H4 (cell line): ENCODE measurements at regions not wholly inside any gene's neighbourhood (a gene's known extent, or its start where the extent isn't known, plus 50 kb on each side); places are given as distances from the start of the nearest gene placed in this dataset.
"Not testable (repeated sequence)": the region's sequence is repeated elsewhere in the genome, so short reads cannot be mapped to it uniquely, and the experiment has no call there.

Experiments used
- DNase-seq: peaks from one replicate; pipeline ENCODE4 v3.0.0-alpha.2; 2015; ENCODE audit warnings: low spot score

DNA sequence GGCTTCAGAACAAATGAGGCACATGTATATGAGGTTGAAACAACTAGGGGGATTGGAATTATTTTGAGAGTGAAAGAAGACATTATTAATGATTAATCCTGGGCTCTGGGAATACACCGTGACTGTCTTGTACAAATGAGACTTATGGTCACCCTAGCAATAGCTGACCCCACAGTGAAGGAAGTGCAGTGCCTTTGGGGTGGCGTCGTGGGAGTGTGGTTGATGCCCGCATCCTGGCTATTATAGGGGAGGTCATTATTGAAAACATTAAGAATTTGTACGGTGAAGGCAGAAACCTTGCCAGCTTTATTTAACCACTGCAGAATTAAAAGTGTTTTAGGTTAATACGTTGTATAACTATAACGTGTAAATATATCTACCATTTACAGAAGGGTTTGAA, 296.7 kb downstream of the CYRIA start:
- no peak for DNase-seq

DNA sequence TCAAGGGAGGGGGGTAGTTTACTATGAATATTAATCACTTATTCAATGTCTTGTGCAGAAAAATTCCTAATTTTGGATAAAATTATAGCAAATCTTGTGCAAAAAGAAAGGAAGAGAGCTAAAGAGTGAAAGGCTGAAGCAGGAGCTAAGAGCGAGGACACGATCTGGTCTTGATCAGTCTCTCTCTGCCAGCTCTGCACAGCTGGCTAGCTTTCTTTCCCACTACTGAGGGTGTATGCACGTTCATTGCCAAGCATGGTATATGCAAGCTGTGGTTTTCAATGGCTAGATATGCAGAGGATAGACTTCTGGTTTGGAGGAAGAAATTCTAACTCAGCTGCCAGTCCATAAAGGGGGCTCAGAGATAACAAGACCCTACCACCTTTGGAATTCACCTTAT, 297.3 kb downstream of the CYRIA start:
- no peak for DNase-seq

DNA sequence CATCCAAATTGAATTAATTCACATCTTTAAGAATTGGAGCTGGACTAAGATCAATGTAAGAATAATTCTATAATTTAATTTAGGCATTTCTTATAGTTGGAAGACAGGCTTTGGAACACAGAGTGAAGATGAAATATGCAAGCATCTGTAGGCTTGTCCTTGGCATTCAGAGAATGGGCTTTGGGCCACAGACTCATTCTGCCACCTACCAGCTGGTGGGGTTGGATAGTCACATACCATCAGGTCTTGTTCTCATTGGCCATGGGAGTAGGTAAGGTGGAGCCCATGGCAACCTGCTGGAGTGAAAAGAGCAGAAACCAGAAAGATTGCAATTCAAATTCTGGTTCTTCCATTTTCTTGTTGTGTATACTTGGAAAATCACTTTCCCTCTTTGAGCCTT, 300.3 kb downstream of the CYRIA start:
- DNase-seq = no peak

DNA sequence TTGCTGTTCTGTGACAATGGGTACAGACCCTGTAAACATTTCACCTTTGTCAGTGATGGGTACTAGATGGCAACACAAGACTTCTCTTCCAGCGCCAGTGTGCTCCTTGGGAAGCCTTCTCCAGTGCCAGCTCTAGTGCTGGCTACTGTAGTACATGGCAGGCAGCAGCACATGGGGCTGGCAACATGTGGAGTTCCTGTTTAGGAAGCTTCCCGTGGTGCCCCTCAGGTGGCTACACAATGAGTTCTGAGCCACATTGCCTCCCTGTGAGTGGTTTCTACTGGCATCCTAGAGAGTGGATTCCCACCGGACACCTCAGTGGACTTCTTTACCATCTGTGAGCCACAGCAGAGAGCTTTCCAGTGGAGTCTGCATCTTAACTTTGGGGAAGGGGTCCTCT, 302.1 kb downstream of the CYRIA start:
- no peak for DNase-seq

DNA sequence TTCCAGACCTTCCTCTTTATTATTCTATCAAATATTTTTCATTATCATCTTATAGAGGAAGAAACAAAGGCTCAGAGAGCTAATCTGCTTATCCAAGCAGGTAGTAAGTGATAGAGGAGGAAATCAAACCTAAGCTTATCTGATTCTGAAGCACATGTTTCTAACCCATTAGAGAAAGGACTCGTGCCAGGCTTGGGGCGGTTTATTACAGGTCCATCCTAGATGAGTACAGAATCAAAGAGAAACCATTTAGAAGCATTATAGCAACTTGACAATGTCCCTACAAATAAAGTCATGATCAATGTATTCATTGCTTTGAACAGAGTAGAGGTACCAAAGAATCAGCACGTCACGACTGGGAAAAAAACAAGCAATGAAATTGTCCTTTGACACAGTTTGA, 303.0 kb downstream of the CYRIA start:
- no peak for DNase-seq

DNA sequence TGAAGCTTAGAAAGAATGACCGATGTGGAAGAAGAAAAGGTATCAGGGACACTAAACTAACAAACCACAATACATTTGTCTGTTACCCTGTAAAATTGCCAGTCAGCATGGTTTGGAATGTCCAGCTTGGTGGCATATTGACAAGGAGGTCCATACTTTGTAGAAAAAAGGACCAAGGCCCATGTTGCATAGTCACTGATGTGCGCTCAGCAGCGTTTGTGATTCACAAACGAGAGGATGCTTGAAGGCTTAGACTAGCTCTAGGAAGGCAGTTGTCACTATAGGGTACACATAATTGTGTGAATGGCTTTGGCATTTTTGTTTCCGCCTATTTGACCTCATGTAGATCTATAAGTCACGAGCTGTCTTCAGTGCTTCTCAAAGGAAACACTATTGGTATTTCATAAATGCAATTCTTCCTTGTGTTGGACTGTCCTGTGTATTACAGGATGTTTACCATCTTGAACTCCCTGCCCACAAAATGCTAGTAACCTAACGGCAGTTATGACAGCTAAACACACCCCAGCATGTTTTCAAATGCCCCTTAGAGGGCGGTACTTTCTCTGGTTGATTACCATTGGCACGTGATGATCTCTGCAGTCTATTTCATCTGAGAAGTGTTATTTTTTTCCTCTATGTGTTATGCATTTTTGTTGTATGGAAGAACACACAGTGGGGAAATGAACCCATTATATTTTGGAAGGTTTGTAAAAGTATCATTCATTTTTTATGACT, 304.2 kb downstream of the CYRIA start:
- DNase-seq = no peak

DNA sequence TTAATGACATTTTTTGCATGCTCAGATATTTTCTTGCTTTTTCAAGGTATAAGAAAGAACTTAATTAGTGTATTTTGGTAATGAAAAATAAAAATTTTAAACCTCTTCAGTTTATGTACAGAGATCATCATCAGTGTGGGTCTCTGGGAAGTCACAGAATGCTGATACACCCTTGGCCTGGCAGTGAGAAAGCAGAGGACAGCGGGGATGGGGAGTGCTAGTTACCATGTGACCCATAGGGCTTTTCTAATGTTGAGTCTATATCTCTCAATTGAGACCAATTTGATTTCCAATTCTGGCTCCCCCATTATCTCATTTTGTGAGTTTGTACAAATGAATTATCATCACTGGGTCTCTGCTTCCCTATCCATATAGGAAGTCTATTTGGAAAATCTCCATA, 305.7 kb downstream of the CYRIA start:
- no peak for DNase-seq

DNA sequence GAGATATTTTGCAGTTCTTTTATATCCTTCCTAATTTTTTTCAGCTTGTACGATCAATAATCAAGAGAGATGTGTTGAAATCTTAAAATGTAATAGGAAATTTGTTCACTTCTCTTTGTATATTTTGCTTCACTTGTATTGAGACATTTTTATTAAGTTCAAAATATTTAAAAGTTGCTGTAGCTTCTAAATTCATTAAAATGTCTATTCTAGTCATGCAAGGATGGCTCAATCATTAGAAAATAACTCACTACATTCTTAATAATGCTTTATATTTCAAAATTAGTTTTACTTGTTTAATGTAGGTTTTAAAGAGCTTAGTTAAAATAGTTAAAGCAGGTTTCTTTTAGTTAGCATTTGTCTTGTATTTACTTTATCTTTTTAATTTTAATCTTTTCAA, 308.4 kb downstream of the CYRIA start:
- no peak for DNase-seq

DNA sequence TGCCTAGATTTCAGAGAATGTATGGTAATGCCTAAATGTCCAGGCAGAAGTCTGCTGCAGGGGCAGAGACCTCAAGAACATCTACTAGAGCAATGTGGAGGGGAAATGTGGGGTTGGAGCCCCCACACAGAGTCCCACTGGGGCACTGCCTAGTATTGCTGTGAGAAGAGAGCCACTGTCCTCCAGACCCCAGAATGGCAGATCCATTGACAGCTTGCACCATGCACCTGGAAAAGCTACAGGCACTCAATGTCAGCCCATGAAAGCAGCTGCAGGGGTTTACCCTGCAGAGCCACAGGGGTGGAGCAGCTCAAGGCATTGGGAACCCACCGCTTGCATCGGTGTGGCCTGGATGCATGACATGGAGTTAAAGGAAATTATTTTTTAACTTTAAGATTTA, 314.1 kb downstream of the CYRIA start:
- no peak for DNase-seq

DNA sequence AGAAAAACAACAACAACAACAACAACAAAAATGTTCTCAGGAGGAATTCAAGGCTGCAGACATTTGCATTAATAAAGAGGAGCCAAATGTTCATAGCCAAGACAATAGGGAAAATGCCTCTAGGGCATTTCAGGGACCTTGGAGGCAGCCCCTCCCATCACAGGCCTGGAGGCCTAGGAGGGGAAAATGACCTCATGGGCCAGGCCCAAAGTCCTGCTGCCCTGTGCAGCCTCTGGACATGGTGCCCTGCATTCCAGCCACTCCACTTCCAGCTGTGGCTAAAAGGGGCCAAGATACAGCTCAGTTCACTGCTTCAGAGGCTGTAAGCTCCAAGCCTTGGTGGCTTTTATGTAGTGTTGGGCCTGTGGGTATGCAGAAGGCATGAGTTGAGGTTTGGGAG, 314.5 kb downstream of the CYRIA start:
- no peak for DNase-seq

DNA sequence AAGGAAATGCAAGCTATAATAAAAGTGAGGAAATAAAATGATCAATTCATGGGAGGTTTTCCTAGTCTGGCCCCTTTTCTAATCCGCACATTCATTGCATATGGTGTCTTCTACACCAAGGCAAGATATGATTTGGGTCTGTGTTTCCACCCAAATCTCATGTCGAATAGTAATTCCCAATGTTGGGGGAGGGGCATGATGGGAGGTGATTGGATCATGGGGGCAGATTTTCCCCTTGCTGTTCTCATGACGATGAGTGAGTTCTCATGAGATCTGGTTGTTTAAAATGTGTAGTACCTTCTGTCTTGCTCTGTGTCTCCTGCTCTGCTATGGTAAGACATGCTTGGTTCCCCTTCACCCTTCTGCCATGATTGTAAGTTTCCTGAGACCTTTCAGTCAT, 315.4 kb downstream of the CYRIA start:
- no peak for DNase-seq

DNA sequence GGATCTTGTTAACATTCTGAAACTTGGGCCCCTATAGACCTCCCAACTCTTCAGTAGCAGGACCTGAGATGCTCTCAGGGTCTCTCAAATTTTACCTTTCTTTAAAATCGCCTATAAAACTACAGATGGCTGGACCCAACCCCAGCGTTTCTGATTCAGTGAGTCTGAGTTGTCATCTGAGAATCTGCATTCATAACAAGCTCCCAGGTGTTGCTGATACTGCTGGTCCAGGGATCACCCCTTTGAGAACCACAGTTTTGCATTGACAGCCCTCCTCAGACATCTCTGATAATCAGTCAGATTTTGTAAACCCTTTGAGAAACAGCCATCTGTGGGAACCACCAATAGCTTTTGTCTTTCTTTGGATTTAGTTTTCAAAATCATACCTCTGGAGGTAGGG, 315.8 kb downstream of the CYRIA start:
- no peak for DNase-seq

DNA sequence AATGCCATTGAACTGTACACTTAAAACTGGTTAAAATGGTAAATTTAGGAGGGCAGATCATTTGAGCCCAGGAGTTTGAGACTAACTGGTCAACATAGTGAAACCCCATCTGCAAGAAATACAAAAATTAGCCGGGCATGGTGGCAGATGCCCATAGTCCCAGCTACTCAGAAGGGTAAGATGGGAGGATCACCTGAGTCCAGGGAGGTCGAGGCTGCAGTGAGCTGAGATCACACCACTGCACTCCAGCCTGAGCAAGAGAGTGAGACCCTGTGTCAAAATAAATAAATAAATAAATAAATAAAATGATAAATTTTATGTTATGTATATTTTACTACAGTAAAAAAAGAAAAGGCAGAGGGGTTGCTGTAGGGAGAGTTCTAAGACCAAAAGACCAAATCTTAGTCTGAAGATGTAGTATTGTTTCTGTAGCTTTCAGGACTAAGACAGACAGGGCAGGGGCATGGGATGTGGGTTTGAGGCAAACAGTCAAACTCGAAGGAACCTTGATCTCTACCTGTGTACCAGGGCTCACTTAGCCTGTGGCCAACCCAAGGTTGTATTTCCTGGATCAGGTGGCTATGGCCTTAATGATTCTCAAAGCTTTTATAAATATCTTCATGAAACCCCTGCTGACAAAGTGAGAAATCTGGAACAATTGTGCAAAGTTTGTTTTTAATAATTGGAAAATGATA, 316.7 kb downstream of the CYRIA start:
- DNase-seq = no peak

DNA sequence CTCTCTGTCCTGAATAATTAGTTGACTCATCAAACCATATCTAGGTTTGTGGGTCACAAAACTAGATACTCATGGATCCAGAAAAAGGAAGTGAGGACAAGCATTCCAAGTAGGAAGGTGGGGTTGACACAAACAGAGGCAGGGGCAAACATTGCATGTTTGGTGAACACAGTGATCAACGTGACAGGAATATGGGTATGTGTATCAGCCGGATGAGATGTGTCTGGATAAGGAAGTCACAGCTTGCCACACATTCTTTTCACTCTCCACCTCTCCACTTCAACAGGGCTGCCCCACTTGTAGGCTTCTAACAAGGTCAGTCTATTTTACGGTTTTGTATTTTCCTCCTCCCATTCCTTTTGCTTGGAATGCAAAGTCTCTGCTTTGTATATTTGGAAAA, 319.0 kb downstream of the CYRIA start:
- DNase-seq = no peak

DNA sequence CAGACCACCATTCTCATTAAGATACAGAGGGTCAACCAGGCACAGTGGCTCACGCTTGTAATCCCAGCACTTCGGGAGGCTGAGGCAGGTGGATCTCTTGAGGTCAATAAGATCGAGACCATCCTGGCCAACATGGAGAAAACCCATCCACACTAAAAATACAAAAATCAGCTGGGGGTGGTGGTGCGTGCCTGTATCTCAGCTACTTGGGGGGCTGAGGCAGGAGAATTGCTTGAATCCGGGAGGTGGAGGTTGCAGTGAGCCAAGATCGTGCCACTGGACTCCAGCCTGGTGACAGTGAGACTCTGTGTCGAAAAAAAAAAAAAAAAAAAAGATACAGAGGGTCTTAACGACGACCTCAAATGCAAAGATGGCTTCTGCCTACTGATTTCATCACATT, 320.4 kb downstream of the CYRIA start:
- not testable (repeated sequence) for DNase-seq

DNA sequence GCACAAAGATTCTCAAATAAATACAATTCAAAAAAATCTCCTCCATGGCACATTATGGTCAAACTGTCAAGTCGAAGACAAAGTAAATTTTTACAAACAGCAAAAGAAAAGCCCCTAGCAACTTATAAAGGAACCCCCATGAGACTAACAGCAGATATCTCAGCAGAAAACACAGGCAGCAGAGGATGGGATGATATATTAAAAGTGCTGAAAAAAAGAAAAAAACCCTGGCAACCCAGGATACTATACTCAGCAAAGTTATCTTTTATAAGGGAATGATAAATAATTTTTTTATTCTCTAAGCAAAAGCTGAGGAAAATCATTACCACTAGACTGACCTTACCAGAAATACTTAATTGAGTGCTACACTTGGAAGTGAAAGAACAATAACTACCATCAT, 326.4 kb downstream of the CYRIA start:
- DNase-seq = no peak

DNA sequence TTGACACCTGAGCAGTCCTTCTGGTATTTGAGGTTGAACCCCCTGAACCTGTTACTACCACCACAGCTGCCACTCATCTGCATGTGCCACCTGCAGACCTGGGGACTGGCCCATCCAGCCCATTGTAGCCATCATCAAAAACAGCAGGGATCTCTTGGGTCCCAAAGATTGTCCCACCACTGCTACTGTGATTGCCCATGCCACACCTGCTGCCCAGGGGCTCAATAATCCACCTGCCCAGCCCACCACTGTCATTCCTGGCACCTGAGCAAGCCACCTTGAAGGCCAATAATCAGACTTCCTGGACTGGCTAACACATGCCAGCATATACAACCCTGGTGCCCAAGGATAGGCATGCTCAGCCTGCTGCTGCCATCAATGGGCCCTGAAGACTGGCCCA, 327.6 kb downstream of the CYRIA start:
- no peak for DNase-seq

DNA sequence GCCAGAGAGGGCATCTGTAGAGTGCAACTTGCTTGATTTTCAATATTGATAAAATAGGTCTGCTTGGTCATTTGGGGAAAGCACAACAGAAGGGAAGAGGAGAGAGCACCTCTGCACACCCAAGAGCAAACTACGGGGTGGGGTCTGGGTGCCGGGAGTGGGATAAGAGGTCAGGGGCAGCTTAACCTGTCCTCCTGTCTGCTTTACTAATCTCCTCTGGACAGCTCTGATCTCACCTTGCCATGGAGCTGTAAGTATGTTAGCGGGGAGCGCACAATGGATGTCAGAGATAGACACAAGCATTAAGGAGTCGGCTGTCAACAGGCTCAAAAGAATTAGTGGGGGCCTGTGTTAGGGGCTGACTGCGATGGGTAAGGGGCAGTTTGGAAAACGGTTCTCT, 328.7 kb downstream of the CYRIA start:
- no peak for DNase-seq

DNA sequence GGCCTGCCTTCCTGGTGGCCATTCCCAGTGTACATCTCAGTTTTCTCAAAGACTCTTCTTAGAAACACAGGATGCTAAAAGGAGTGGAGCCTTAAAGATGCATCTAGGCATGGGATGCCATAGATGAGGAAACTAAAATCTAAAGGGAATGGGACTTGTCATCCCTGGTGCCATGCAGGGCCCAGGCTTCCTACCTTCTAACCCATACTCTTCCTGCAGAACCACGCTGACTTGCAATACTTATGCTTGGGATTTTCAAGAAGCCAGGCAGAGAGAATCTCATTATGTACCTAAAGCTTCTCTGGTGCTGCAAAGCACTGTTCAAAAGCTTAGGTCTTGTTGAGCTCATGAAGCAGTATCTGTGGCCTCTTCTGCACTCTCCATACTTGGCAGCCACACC, 329.1 kb downstream of the CYRIA start:
- no peak for DNase-seq

DNA sequence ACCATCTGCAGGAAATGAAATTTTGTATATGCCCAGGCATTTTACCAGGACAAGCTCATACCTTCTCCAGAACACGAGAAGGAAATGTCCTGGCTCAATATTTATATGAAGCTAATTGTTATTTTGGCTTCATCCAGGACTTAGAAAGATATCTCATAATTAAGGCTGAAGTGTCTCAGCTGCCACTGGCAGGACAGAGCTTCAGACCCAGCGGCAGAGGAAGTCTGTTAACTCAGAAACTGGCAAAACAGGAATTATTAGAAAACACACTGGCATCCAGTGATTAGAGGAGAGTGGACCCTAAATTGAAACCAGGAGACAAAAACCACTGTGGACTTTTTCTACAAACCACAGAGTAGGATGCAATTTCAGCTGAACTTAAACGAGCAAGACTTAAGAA, 329.7 kb downstream of the CYRIA start:
- no peak for DNase-seq

DNA sequence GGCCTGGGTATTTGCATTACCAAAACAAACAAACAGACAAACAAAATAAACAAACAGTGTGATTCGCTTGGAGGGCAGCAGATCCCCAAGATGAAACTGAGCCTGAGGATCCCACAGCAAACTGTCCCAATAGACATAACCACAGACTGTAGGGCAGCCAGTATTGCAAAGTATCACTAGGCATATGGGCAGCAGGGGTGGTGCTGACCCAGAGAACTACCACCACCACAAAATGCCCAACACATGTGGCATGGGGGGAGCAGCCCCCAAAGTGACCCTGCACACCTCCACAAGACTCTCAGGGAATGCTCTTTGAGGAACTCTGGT, 330.1 kb downstream of the CYRIA start:
- DNase-seq = no peak

DNA sequence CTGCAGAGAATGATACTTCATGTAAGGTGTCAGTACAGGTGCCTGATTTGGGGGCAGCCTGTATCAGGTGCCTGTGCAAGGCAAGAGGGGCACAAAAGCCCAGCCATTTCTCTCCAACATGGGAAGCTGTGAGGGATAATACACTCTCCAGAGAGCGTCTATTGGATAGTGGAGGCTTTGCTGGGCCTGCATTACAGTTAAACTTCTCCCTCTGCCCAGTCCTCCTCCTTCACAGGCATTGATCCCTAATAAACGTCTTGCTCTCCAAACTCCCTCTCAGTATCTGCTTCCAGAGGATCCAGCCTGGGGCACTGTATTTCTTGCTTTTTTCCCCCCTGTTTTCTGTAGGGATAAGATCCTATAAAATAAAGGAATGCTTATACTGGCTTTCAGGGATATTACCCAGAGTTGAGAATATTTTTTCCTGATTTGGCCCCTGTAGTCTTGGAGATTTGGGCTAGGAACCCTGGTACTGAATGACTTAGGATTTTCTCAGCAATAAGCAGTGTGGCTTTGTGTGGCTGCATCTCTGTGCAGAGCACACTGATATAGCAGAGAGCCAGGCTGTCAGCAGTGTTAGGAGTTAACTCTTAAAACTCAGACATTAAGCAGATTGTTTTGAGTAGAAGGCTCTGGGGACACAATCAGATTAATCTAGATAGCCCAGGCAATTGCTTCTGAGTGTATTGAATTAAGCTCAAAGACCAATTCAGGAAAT, 330.6 kb downstream of the CYRIA start:
- DNase-seq = no peak

DNA sequence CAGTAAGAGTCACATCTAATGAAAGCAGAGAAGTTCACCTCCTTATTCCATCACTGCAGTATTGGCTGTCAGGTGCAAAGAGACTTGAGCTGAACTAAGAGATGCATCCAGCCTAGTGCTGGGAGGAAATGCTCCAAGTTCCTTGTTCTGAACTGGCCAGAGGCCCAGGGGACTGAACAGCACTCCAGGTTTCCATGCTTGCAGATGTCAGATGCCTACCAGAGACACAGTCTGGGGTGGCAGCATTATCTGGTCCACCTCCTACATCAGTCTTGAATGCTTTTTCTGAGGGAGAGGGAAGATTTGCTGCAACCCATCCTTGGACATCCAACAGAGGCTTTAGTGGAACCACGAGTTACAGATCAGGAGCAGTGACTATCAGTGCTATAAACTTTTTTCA, 331.3 kb downstream of the CYRIA start:
- no peak for DNase-seq
